Lower leg skin (tissue), 3 donors: ENCODE measurements at regions not wholly inside any gene's neighbourhood (a gene's known extent, or its start where the extent isn't known, plus 50 kb on each side); places are given as distances from the start of the nearest gene placed in this dataset.

Source experiments
- POLR2A ChIP-seq, 2 donors: fragments of 450-650 bp; IDR thresholded peaks; one replicate each; pipeline ENCODE4 v1.6.1; 2016 to 2017; ENCODE audit warnings: antibody characterized with exemption in 2 of 2, mild to moderate bottlenecking in 1 of 2, moderate library complexity in 1 of 2
- TF ChIP-seq, protein P1 (sequence below), 3 donors: fragments of 450-650 bp; IDR thresholded peaks; one replicate each; pipeline ENCODE4 v1.5.1; 2016; ENCODE audit warnings: antibody characterized with exemption in 3 of 3, mild to moderate bottlenecking in 3 of 3, moderate library complexity in 2 of 3

DNA sequence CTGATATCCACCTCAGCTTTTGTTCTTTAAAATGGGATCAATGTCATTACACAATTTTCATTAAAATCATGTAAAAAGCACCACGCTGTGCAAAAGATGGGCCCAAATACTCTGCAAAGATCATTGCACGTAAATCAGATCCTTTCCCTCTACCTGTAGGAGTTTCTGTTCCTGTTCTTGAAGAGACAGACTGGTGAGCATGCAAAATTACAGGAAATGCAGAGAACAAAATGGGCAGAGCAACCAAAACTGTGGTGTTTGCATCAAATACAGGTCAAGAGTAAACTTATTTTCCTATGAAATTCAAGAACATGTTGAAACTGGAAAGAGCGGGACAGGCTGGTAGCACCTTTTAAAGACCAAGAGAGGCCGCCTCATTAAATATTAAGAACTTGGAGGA lies 294.9 kb upstream of the ADGRL2 start:
- TF ChIP-seq POLR2A (IDR thresholded peaks at IDR 0.05): no peak
- TF ChIP-seq, protein P1, sequence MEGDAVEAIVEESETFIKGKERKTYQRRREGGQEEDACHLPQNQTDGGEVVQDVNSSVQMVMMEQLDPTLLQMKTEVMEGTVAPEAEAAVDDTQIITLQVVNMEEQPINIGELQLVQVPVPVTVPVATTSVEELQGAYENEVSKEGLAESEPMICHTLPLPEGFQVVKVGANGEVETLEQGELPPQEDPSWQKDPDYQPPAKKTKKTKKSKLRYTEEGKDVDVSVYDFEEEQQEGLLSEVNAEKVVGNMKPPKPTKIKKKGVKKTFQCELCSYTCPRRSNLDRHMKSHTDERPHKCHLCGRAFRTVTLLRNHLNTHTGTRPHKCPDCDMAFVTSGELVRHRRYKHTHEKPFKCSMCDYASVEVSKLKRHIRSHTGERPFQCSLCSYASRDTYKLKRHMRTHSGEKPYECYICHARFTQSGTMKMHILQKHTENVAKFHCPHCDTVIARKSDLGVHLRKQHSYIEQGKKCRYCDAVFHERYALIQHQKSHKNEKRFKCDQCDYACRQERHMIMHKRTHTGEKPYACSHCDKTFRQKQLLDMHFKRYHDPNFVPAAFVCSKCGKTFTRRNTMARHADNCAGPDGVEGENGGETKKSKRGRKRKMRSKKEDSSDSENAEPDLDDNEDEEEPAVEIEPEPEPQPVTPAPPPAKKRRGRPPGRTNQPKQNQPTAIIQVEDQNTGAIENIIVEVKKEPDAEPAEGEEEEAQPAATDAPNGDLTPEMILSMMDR (IDR thresholded peaks at IDR 0.05): no peak
